HG02763 (cell line): ENCODE measurements at regions not wholly inside any gene's neighbourhood (a gene's known extent, or its start where the extent isn't known, plus 50 kb on each side); places are given as distances from the start of the nearest gene placed in this dataset.
"Not testable (repeated sequence)": the region's sequence is repeated elsewhere in the genome, so short reads cannot be mapped to it uniquely, and the experiment has no call there.

Experiments
- ATAC-seq: cut with Tn5 transposase; IDR thresholded peaks from one replicate; pipeline ENCODE4 v1.9.1; 2021; ENCODE audit warnings: mild to moderate bottlenecking, moderate library complexity; ENCODE audit not compliant: unreplicated experiment

- ATAC-seq, result no peak
Observed at GRCh38 chr2:155913356-155913755, 419.2 kb downstream of the NR4A2 start.

- ATAC-seq, result no peak
Observed at GRCh38 chr2:155908567-155908966, 424.0 kb downstream of the NR4A2 start.

- ATAC-seq, result no peak
Observed at GRCh38 chr2:155907211-155907610, 425.3 kb downstream of the NR4A2 start.

GRCh38 chr2:155905657-155906056 is 426.9 kb downstream of the NR4A2 start:
- no peak for ATAC-seq

- ATAC-seq, result no peak
Observed at GRCh38 chr2:155904720-155905119, 427.8 kb downstream of the NR4A2 start.

- no peak for ATAC-seq
Observed at GRCh38 chr2:155902635-155903034, 429.9 kb downstream of the NR4A2 start.

GRCh38 chr2:155895016-155895415 is 437.5 kb downstream of the NR4A2 start:
- no peak for ATAC-seq

- not testable (repeated sequence) for ATAC-seq
Observed at GRCh38 chr2:155880382-155880781, 452.1 kb downstream of the NR4A2 start.

- ATAC-seq, result not testable (repeated sequence)
Observed at GRCh38 chr2:155879900-155880299, 452.6 kb downstream of the NR4A2 start.

- ATAC-seq, result no peak
Observed at GRCh38 chr2:155872396-155872795, 460.1 kb downstream of the NR4A2 start.

- ATAC-seq, result no peak
Observed at GRCh38 chr2:155871940-155872339, 460.6 kb downstream of the NR4A2 start.

GRCh38 chr2:155867564-155867963 is 465.0 kb downstream of the NR4A2 start:
- ATAC-seq, result no peak

GRCh38 chr2:155866477-155866876 is 466.0 kb downstream of the NR4A2 start:
- ATAC-seq, result no peak

GRCh38 chr2:155852156-155852555 is 480.4 kb downstream of the NR4A2 start:
- ATAC-seq, result no peak

GRCh38 chr2:155846259-155846658 is 486.3 kb downstream of the NR4A2 start:
- no peak for ATAC-seq

GRCh38 chr2:155844461-155844860 is 488.1 kb downstream of the NR4A2 start:
- ATAC-seq, result no peak

GRCh38 chr2:155842103-155842502 is 490.4 kb downstream of the NR4A2 start:
- no peak for ATAC-seq

- no peak for ATAC-seq
Observed at GRCh38 chr2:155841442-155841841, 491.1 kb downstream of the NR4A2 start.

GRCh38 chr2:155840661-155841060 is 491.9 kb downstream of the NR4A2 start:
- ATAC-seq, result no peak

- ATAC-seq, result no peak
Observed at GRCh38 chr2:155839991-155840390, 492.5 kb downstream of the NR4A2 start.

- ATAC-seq, result no peak
Observed at GRCh38 chr2:155839436-155839835, 493.1 kb downstream of the NR4A2 start.

GRCh38 chr2:155836439-155836838 is 496.1 kb downstream of the NR4A2 start:
- ATAC-seq, result no peak

GRCh38 chr2:155830817-155831579 is 501.5 kb downstream of the NR4A2 start:
- no peak for ATAC-seq
